HPDE6-E6E7 (cell line): ENCODE measurements at regions not wholly inside any gene's neighbourhood (a gene's known extent, or its start where the extent isn't known, plus 50 kb on each side); places are given as distances from the start of the nearest gene placed in this dataset.

ENCODE experiments used
- DNase-seq: peaks from one replicate; pipeline ENCODE4 v3.0.0; 2011; ENCODE audit warnings: missing footprints; ENCODE audit errors: extremely low spot score

GRCh38 chr11:40062616-40063015 is 1396.8 kb downstream of the LRRC4C start:
- no peak for DNase-seq

DNA sequence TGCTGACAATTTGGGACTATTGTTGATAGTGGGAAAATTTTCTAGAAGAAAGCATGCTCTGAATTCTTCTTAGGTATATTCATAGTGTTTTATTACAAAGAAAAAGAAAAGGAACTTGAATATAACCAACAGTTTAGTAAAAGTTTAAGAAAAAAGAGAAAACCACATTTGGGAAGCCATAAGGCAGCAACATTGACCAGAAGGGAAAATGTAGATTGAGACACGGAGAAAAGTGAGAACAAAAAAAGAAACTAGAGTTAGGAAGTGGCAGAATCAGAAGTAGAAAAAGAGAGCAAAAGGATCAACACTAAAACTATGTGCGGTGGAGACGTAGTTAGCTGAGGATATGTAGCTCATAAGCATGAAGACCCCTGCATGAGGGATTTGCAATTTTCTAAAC is 1398.2 kb downstream of the LRRC4C start:
- no peak for DNase-seq

- peak; percentile 15 for DNase-seq
Observed at GRCh38 chr11:40054631-40055030, 1404.8 kb downstream of the LRRC4C start.

DNA sequence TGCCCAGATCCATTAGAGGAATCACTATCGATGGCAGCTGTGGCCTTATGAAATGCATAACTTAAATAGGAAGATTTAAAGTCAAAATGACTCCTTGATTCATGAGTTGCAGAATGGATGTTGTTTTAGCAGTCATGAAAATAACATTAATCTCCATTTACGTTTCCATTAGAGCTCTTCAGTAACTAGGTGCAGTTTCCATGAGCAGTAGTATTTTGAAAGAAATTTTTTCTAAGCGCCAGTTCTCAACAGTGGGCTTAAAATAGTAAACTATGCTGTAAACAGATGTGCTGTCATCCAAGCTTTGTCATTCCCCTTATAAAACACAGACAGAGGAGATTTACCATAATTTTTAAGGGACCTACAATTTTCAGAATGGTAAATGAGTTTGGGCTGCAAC is 1414.1 kb downstream of the LRRC4C start:
- DNase-seq, result no peak

DNA sequence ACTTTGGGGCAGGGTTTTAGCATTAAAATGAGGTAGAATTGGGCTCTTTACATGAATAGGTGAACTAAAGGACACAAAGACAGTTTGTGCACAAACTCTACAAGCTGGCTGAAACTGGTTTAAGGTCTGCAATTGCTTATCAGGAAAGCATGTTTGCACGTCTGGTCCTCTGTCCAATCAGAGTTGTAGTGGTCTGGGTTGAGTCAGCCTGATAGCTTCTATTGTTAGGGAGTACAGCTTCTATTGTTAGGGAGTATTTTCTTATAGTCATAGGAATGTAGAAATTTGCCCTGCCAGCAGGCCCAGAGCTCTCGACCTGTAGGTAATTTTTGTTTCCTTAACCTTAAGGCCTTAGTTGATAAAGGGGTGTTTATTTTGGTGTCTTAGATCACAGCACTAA is 1422.4 kb downstream of the LRRC4C start:
- no peak for DNase-seq

GRCh38 chr11:40032331-40032730 is 1427.1 kb downstream of the LRRC4C start:
- DNase-seq, result no peak

GRCh38 chr11:40030867-40031266 is 1428.6 kb downstream of the LRRC4C start:
- DNase-seq, result no peak

DNA sequence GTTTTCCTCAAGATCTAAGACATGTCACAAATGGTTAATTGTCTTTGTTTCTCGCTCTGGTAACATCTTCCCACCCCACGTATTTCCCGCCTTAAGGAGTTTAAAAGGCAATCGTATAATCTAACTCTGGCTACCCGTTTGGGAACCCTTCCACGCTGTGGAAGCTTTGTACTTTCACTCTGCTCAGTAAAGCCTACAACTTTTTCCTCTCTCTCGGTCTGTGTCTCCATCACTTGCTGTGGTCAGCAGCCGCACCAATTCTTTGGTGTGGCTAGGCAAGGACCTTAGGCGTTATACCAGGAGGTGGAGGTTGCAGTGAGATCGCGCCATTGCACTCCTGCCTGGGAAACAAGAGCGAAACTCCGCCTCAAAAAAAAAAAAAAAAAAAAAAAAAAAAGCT is 1430.1 kb downstream of the LRRC4C start:
- no peak for DNase-seq

- DNase-seq, result no peak
Observed at GRCh38 chr11:40027720-40028119, 1431.7 kb downstream of the LRRC4C start.

- no peak for DNase-seq
Observed at GRCh38 chr11:40023724-40024123, 1435.7 kb downstream of the LRRC4C start.

DNA sequence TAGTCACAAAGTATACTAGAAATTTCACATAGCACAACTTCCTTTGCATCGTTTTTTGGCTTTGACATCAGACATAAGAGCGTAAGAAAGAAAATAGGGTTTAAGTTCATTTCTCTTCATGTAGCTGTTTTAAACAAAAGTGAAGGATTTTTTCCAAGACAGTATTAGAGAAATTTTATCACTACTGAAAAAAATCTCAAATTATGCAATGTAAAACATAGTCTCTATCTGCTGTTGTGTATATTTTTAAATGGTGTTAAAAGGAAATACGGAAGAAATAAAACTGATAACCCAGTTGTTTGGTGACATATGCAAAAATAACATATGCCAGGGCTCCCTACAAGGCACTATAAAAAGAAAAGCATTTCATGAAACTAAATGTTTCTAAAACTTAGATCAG is 1449.4 kb downstream of the LRRC4C start:
- no peak for DNase-seq

- no peak for DNase-seq
Observed at GRCh38 chr11:39992551-39992950, 1466.9 kb downstream of the LRRC4C start.

DNA sequence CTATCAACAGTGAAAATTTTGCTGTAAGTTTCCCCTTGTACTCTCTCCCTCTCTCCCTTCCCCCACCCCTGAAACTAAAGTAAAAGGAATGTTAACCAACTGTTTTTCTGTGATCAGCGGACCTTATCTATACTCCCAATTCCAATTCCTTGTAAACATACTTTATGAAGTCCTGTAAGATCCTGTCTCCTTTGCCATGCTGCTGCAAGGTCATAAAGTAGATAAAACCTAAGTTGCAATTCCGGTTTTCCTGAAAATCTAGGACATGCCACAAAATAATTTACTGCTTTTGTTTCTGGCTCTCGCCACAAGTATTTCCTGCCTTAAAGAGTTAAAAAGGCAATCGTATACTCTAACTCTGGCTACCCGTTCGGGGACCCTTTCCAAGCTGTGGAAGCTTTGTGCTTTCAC is 1469.0 kb downstream of the LRRC4C start:
- no peak for DNase-seq

- no peak for DNase-seq
Observed at GRCh38 chr11:39975091-39975490, 1484.4 kb downstream of the LRRC4C start.

DNA sequence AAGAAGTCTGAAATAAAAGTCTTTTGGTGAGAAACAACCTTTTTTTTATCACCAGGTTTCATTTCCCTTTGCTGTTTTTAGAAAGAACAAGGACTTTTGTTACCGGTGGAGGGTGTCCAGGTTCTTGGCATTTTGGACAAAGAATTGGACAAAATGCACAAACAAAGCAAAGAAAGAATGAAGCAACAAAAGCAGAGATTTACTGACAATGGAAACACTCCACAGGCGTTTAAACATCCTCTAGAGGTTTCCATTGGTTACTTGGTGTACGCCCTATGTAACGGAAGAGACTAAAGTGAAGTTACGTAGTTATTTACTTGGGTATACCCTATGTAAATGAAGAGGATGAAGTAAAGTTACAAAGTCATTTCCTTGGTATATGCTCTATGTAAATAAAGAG is 1487.0 kb downstream of the LRRC4C start:
- no peak for DNase-seq

DNA sequence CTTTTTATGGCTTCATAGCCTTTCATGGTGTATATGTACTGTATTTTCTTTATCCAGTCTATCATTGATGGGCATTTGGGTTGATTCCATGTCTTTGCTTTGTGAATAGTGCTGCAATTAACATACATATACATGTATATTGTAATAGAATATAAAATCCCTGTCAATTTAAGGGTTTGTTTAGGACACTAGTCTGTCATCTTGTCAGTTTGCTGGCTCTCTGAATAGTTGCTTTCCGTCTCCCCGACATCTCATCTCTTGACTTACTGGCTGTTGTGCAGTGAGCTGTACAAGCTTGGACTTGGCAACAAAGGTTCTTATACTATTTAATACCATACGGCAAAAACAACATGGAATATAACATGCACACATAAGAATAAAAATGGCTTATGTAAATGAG is 1487.5 kb downstream of the LRRC4C start:
- DNase-seq, result no peak

DNA sequence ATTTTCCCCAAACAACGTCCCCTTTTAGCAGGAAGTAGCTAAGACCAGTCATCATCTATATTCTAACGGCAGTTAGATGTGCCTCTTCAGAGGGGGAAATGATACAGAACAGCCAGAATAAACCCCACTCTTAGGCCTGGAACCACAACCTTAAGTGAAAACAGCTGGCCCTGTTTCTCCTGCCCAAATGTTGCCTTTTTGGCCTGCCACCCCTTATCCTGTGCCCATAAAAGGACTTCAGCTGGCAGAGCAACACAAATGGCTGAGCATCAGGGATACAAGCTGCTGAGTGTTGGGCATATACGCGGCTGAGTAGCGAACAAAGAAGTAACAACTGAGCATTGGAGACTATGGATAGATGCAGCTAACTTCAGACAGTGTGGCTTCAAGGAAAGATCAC is 1491.4 kb downstream of the LRRC4C start:
- no peak for DNase-seq

GRCh38 chr11:39965701-39966100 is 1493.8 kb downstream of the LRRC4C start:
- DNase-seq, result no peak

GRCh38 chr11:39960206-39960605 is 1499.2 kb downstream of the LRRC4C start:
- no peak for DNase-seq

- no peak for DNase-seq
Observed at GRCh38 chr11:39932966-39933365, 1526.5 kb downstream of the LRRC4C start.

- DNase-seq, result no peak
Observed at GRCh38 chr11:39917256-39917655, 1542.2 kb downstream of the LRRC4C start.

DNA sequence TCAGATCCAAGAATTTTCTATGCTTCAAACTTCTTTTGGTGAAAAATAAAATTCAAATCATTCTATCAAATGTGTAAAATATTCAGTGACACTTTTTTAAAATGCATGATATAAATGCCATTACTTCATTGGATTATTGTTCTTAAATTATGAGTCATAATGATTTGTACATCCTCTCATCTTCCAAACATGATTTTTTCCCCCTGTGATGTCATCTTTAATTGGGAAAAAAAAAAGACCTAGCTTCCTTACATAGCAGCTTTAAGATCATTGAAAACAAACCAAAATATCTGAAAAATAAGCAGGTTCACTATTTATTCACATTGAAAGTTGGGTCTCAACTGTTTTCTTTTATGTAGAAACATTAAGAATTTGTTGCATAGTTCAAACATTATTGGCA is 1549.4 kb downstream of the LRRC4C start:
- no peak for DNase-seq

DNA sequence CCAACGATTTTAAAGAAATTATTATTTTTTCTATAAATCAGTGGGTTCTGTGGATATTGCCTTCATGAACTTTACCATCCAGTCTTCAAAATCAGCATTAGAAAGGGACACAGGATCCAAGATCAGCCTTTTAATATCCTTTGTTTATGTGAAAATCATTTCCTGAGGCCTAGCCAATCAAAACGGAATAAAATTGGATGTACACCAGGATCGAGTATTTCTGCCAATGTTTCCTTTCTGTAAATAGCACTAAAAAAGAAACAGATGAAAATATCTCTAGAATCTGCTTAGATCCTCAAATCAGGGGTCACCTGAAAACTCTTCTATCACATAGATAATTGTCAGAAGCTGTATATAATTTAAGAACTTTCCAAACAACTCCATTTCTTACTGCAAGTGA is 1598.5 kb downstream of the LRRC4C start:
- no peak for DNase-seq

- DNase-seq, result no peak
Observed at GRCh38 chr11:39817241-39817640, 1642.2 kb downstream of the LRRC4C start.

- DNase-seq, result no peak
Observed at GRCh38 chr11:39810358-39810757, 1649.1 kb downstream of the LRRC4C start.
